Prostate gland (tissue), 2 donors: ENCODE measurements at regions not wholly inside any gene's neighbourhood (a gene's known extent, or its start where the extent isn't known, plus 50 kb on each side); places are given as distances from the start of the nearest gene placed in this dataset.

Experiments used
- CTCF ChIP-seq, 4 experiments: fragments of 200-600 bp in 2 of 4; fragments of 450-650 bp in 2 of 4; sonication (generic) in 2 of 4; IDR thresholded peaks; 1 replicate in 3 of 4; 2 replicates in 1 of 4; pipeline ENCODE4 v1.5.1; 2016 to 2019; ENCODE audit warnings: antibody characterized with exemption in 4 of 4, mild to moderate bottlenecking in 2 of 4, moderate library complexity in 2 of 4
- POLR2A ChIP-seq: fragments of 450-650 bp; IDR thresholded peaks from one replicate; pipeline ENCODE4 v1.6.1; 2016; ENCODE audit warnings: antibody characterized with exemption, mild to moderate bottlenecking

DNA sequence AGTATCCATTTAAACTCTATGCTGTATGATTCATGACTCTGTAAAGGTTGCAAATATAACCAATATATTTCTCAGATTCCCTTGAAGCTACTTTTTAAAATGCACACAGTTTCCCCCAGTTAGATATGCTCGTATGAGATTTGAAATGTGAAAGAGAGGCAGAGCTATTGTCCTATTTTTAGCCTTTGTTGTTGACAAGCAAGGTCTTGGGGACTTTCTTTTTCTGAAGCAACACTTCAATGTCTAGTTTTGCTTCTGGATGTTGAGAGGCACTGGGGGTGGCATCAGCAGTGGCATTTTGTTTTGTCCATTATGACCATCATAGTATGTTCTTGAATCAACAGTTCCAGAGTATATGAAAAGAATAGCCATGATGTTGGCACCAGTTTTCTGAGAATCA lies 63.4 kb downstream of the ASCL1 start:
- TF ChIP-seq CTCF (IDR thresholded peaks at IDR 0.05) (no peak), POLR2A (no peak)
